ENCODE measurements at regions not wholly inside any gene's neighbourhood (a gene's known extent, or its start where the extent isn't known, plus 50 kb on each side); places are given as distances from the start of the nearest gene placed in this dataset.
A peak's percentile ranks its signal among the peaks of the same experiment; 100 is the strongest.

GRCh38 chr2:12201369-12201768, 454.9 kb downstream of the LPIN1 start:
- H3K27ac Mint-ChIP-seq = no peak overlapping the region
- H3K9me3 ChIP-seq (ENCODE audit: control insufficient read depth in 1 of 2, low read length in 2 of 2) = no peaks in the 10 kb centered on the region
- H3K4me1 ChIP-seq (ENCODE audit: insufficient read depth, low read length) = no peaks in the 10 kb centered on the region
- CTCF ChIA-PET (ENCODE audit: partially characterized antibody) = no interaction called here
- no peak overlapping the region for H3K27ac ChIP-seq (ENCODE audit: low read depth, low read length)
- no peak overlapping the region for H3K4me3 Mint-ChIP-seq
- intact Hi-C loops (cut with micrococcal nuclease) = no loop called here
- no peak for DNase-seq
- no peak overlapping the region for H3K4me3 ChIP-seq (ENCODE audit: low read length in 2 of 2)
- H3K4me1 Mint-ChIP-seq = peaks cover 0 to 2% (median 0%) of the 10 kb centered on the region in 4 donors
- peaks cover 0 to 18% (median 10%) of the 10 kb centered on the region in 8 donors for H3K9me3 Mint-ChIP-seq
- no peaks in the 10 kb centered on the region for H3K36me3 ChIP-seq (ENCODE audit: insufficient read depth, low read length)
- no peaks in the 10 kb centered on the region for H3K36me3 Mint-ChIP-seq
- POLR2A ChIA-PET (ENCODE audit: partially characterized antibody) = no interaction called here
- no peaks in the 10 kb centered on the region for H3K27me3 Mint-ChIP-seq
- H3K27me3 ChIP-seq (ENCODE audit: insufficient read depth, low read length) = no peaks in the 10 kb centered on the region

DNA sequence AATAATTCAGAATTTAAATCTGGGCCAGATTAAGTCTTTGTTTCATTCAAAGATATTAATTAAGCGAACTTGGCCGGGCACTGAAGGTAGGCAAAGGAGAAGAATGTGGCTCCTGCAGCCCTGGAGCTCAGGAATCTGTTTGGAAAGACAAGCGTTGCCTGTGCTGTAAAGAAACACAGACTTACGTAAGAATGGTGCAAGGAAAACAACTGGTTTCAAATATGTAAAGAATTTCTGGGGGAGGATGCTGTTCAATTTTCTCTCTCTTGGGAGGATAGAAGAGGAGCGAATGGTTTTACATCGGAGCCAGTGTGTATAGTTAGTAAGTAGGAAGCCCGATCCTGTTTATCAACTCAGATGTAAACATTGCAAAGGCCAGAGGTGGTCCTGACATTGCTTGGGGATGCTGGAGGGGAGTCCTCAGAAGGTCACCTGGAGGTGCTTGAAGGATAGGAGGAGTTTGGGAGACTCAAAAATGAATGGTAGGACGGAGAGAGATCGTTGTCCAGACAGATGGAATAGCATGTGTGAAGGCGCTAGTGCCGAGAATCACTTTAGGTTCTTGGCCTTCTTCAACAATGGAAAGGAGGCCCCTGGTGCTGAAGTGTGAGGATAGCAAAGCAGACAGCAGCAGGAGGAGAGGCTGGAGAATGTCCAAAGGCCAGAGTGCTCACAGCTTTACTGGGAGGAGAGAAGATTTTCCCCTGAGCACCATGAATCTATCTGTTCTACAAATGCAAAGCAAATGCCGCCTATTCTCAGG, 456.1 kb downstream of the LPIN1 start:
- intact Hi-C loops (cut with micrococcal nuclease) = no loop called here
- Mint-ChIP-seq H3K4me3 (no peak overlapping the region), H3K4me1 (peaks cover 0 to 2% (median 0%) of the 10 kb centered on the region in 4 donors), H3K36me3 (no peaks in the 10 kb centered on the region), H3K27ac (no peak overlapping the region), H3K27me3 (no peaks in the 10 kb centered on the region), H3K9me3 (peaks cover 0 to 9% (median 6%) of the 10 kb centered on the region in 8 donors)
- H3K9me3 ChIP-seq (ENCODE audit: control insufficient read depth in 1 of 2, low read length in 2 of 2) = no peaks in the 10 kb centered on the region
- H3K4me3 ChIP-seq (ENCODE audit: low read length in 2 of 2) = no peak overlapping the region
- no peak overlapping the region for H3K27ac ChIP-seq (ENCODE audit: low read depth, low read length)
- POLR2A ChIA-PET (ENCODE audit: partially characterized antibody) = no interaction called here
- CTCF ChIA-PET (ENCODE audit: partially characterized antibody) = no interaction called here
- DNase-seq = no peak
- H3K4me1 ChIP-seq (ENCODE audit: insufficient read depth, low read length) = no peaks in the 10 kb centered on the region
- no peaks in the 10 kb centered on the region for H3K36me3 ChIP-seq (ENCODE audit: insufficient read depth, low read length)
- no peaks in the 10 kb centered on the region for H3K27me3 ChIP-seq (ENCODE audit: insufficient read depth, low read length)

GRCh38 chr2:12203528-12203927, 457.1 kb downstream of the LPIN1 start:
- no peaks in the 10 kb centered on the region for H3K36me3 Mint-ChIP-seq
- intact Hi-C loops (cut with micrococcal nuclease) = no loop called here
- H3K9me3 ChIP-seq (ENCODE audit: control insufficient read depth in 1 of 2, low read length in 2 of 2) = no peaks in the 10 kb centered on the region
- H3K36me3 ChIP-seq (ENCODE audit: insufficient read depth, low read length) = no peaks in the 10 kb centered on the region
- H3K27ac Mint-ChIP-seq = no peak overlapping the region
- no peaks in the 10 kb centered on the region for H3K27me3 ChIP-seq (ENCODE audit: insufficient read depth, low read length)
- no peak overlapping the region for H3K4me3 ChIP-seq (ENCODE audit: low read length in 2 of 2)
- CTCF ChIA-PET (ENCODE audit: partially characterized antibody) = no interaction called here
- no peak for DNase-seq
- H3K9me3 Mint-ChIP-seq = peaks cover 0 to 2% (median 0%) of the 10 kb centered on the region in 8 donors
- POLR2A ChIA-PET (ENCODE audit: partially characterized antibody) = no interaction called here
- peaks cover 0 to 2% (median 0%) of the 10 kb centered on the region in 4 donors for H3K4me1 Mint-ChIP-seq
- H3K27ac ChIP-seq (ENCODE audit: low read depth, low read length) = no peak overlapping the region
- no peaks in the 10 kb centered on the region for H3K27me3 Mint-ChIP-seq
- no peaks in the 10 kb centered on the region for H3K4me1 ChIP-seq (ENCODE audit: insufficient read depth, low read length)
- no peak overlapping the region for H3K4me3 Mint-ChIP-seq

- Mint-ChIP-seq H3K27ac (no peak overlapping the region), H3K27me3 (no peaks in the 10 kb centered on the region), H3K36me3 (no peaks in the 10 kb centered on the region), H3K9me3 (peaks cover 0 to 2% (median 0%) of the 10 kb centered on the region in 8 donors), H3K4me3 (no peak overlapping the region), H3K4me1 (peaks cover 0 to 2% (median 0%) of the 10 kb centered on the region in 4 donors)
- Histone ChIP-seq H3K9me3 (ENCODE audit: control insufficient read depth in 1 of 2, low read length in 2 of 2) (no peaks in the 10 kb centered on the region), H3K27ac (ENCODE audit: low read depth, low read length) (no peak overlapping the region), H3K36me3 (ENCODE audit: insufficient read depth, low read length) (no peaks in the 10 kb centered on the region), H3K4me1 (ENCODE audit: insufficient read depth, low read length) (no peaks in the 10 kb centered on the region), H3K27me3 (ENCODE audit: insufficient read depth, low read length) (no peaks in the 10 kb centered on the region), H3K4me3 (ENCODE audit: low read length in 2 of 2) (no peak overlapping the region)
- no peak for DNase-seq
- POLR2A ChIA-PET (ENCODE audit: partially characterized antibody) = no interaction called here
- intact Hi-C loops (cut with micrococcal nuclease) = no loop called here
- CTCF ChIA-PET (ENCODE audit: partially characterized antibody) = no interaction called here
These were observed 458.7 kb downstream of the LPIN1 start for GRCh38 chr2:12205086-12205485.

DNA sequence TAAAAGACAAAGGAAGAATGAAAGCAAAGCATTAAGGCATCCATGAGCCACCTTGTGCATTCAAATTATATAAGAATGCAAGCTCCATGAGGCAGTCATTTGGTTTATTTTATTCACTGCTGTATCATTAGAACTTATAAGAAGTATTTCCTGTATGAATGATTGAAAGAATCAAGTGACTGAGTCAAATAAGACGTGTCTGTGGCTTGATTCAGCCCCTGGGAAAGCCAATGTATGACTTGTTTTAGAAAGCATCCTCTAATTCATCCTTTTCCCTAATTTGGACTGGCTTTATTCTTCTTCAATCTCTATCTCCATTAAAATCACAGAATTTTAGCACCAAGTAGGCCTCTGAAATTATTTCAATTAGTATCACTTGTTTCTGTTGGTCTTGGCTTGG, 461.1 kb downstream of the LPIN1 start:
- no peaks in the 10 kb centered on the region for H3K27me3 Mint-ChIP-seq
- H3K27me3 ChIP-seq (ENCODE audit: insufficient read depth, low read length) = no peaks in the 10 kb centered on the region
- H3K4me3 ChIP-seq (ENCODE audit: low read length in 2 of 2) = no peak overlapping the region
- no peak for DNase-seq
- intact Hi-C loops (cut with micrococcal nuclease) = no loop called here
- ChIA-PET CTCF (ENCODE audit: partially characterized antibody) (no interaction called here), POLR2A (ENCODE audit: partially characterized antibody) (no interaction called here)
- H3K27ac ChIP-seq (ENCODE audit: low read depth, low read length) = no peak overlapping the region
- H3K9me3 ChIP-seq (ENCODE audit: control insufficient read depth in 1 of 2, low read length in 2 of 2) = no peaks in the 10 kb centered on the region
- no peaks in the 10 kb centered on the region for H3K4me1 ChIP-seq (ENCODE audit: insufficient read depth, low read length)
- no peaks in the 10 kb centered on the region for H3K36me3 ChIP-seq (ENCODE audit: insufficient read depth, low read length)
- no peaks in the 10 kb centered on the region for H3K36me3 Mint-ChIP-seq
- no peak overlapping the region for H3K27ac Mint-ChIP-seq
- no peak overlapping the region for H3K4me3 Mint-ChIP-seq
- H3K4me1 Mint-ChIP-seq = no peaks in the 10 kb centered on the region
- peaks cover 0 to 2% (median 0%) of the 10 kb centered on the region in 8 donors for H3K9me3 Mint-ChIP-seq

- no peak overlapping the region for H3K27ac ChIP-seq (ENCODE audit: low read depth, low read length)
- H3K27me3 ChIP-seq (ENCODE audit: insufficient read depth, low read length) = no peaks in the 10 kb centered on the region
- Mint-ChIP-seq H3K27ac (peak overlapping the region in 1 of 7 donors; percentile 21), H3K36me3 (no peaks in the 10 kb centered on the region), H3K4me3 (no peak overlapping the region), H3K9me3 (peaks cover 0 to under 1% (median 0%) of the 10 kb centered on the region in 8 donors), H3K4me1 (no peaks in the 10 kb centered on the region), H3K27me3 (no peaks in the 10 kb centered on the region)
- no peaks in the 10 kb centered on the region for H3K9me3 ChIP-seq (ENCODE audit: control insufficient read depth in 1 of 2, low read length in 2 of 2)
- H3K4me1 ChIP-seq (ENCODE audit: insufficient read depth, low read length) = no peaks in the 10 kb centered on the region
- POLR2A ChIA-PET (ENCODE audit: partially characterized antibody) = no interaction called here
- intact Hi-C loops (cut with micrococcal nuclease) = no loop called here
- DNase-seq = no peak
- CTCF ChIA-PET (ENCODE audit: partially characterized antibody) = interaction anchor here (0.7 kb wide), 1 partner anchor 610 kb away, joined by 4 read pairs; no protein-coding TSS in a partner anchor
- H3K4me3 ChIP-seq (ENCODE audit: low read length in 2 of 2) = no peak overlapping the region
- no peaks in the 10 kb centered on the region for H3K36me3 ChIP-seq (ENCODE audit: insufficient read depth, low read length)
These were observed 463.8 kb downstream of the LPIN1 start for GRCh38 chr2:12210016-12210933.

DNA sequence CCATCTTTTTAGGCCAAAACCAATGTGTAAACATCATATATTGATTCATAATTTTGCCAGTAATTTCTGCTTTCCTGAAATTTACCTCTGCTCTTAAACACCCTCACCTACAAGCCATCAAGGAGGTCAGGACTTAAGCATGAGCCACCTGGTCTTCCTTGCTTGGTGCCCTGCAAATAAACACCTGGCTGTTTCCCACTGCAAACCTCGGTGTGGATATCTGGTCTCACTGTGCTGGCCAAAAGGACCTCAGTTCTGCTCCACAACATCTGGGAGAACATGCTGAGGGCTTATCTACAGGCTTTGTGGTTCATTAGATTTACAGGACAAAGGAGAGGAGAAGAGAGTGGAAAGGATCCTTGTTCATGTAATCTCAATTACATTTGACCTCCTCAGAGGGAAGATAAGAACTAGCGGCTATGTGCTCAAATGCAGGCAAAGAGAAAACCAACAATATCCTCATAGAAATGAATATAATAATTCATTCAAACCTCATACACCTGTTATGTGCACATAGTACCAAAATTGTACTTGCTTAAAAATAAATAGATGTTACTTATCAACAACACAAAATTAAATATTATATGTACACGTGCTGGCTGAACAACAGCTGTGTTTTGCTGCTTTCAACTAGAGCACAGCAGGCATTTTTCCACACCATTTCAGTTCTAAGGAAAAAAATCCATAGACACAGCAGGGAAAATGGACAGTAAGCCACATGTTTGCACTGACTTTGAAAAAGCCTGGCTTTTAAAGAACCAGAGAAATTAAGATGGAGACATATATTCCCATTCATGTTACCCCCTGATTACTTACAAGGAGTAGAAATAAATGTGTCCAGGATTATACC, 465.1 kb downstream of the LPIN1 start:
- POLR2A ChIA-PET (ENCODE audit: partially characterized antibody) = no interaction called here
- peak overlapping the region in 1 of 7 donors; percentile 5 for H3K27ac Mint-ChIP-seq
- Histone ChIP-seq H3K27ac (ENCODE audit: low read depth, low read length) (no peak overlapping the region), H3K4me1 (ENCODE audit: insufficient read depth, low read length) (no peaks in the 10 kb centered on the region), H3K9me3 (ENCODE audit: control insufficient read depth in 1 of 2, low read length in 2 of 2) (no peaks in the 10 kb centered on the region), H3K36me3 (ENCODE audit: insufficient read depth, low read length) (no peaks in the 10 kb centered on the region), H3K27me3 (ENCODE audit: insufficient read depth, low read length) (no peaks in the 10 kb centered on the region), H3K4me3 (ENCODE audit: low read length in 2 of 2) (no peak overlapping the region)
- H3K36me3 Mint-ChIP-seq = no peaks in the 10 kb centered on the region
- CTCF ChIA-PET (ENCODE audit: partially characterized antibody) = interaction anchor here (0.7 kb wide), 1 partner anchor 611 kb away, joined by 4 read pairs; no protein-coding TSS in a partner anchor
- H3K4me3 Mint-ChIP-seq = no peak overlapping the region
- H3K4me1 Mint-ChIP-seq = no peaks in the 10 kb centered on the region
- no peak for DNase-seq
- H3K27me3 Mint-ChIP-seq = no peaks in the 10 kb centered on the region
- H3K9me3 Mint-ChIP-seq = no peaks in the 10 kb centered on the region
- intact Hi-C loops (cut with micrococcal nuclease) = no loop called here

Measured in CD4-positive, alpha-beta memory T cell (primary cell).